ENCODE measurements at regions not wholly inside any gene's neighbourhood (a gene's known extent, or its start where the extent isn't known, plus 50 kb on each side); places are given as distances from the start of the nearest gene placed in this dataset.
A peak's percentile ranks its signal among the peaks of the same experiment; 100 is the strongest.

DNA sequence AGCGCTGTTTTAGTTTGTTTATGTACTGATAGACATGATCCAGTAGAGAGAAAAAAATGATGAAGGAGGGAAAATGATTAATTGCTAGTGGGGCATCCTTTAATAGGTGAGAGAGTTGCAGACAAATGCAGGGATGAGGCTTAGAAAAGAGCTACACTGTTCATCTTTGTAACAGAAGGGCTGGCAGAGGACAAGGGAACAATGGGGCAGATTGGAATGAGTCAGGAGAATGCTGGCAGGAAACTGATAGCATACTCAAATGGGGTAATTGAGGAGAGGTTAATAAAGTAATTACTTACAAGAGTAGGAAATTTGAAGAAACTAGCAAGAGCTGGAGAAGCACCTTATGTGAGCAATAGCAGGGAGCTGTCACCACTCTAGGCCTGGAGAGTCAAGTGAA, 170.9 kb downstream of the OXSM start:
- CTCF ChIA-PET (ENCODE audit: low intra/inter-chr PET ratio, low total read pairs), result no interaction called here
- WGBS (ENCODE audit: low lambda C conversion rate), result 3% methylated on average over 1 of the region's 1 CpG
- intact Hi-C loops (cut with micrococcal nuclease; ENCODE audit: unreplicated experiment) (no loop called here), in situ Hi-C loops (cut with HindIII; ENCODE audit: extremely low pct_ligation_motif_present, low pct_unique_long_range_greater_than_20kb) (no loop called here)
- no peak for TF ChIP-seq PAF1 (CRISPR knock-in tag; IDR thresholded peaks at IDR 0.05)
- TF ChIP-seq ZNF674 (CRISPR knock-in tag; IDR thresholded peaks at IDR 0.05; ENCODE audit: low read depth), result no peak
- TF ChIP-seq ZNF816 (CRISPR knock-in tag; IDR thresholded peaks at IDR 0.05; ENCODE audit: borderline replicate concordance), result no peak
- no peak for TF ChIP-seq MAZ (IDR thresholded peaks at IDR 0.05; ENCODE audit: borderline replicate concordance, low read depth, low read length)
- TF ChIP-seq MAZ (CRISPR knock-in tag; IDR thresholded peaks at IDR 0.05; ENCODE audit: low read depth), result no peak
- TF ChIP-seq ZNF598 (CRISPR knock-in tag; IDR thresholded peaks at IDR 0.05; ENCODE audit: borderline replicate concordance), result no peak
- H3K9ac ChIP-seq (ENCODE audit: insufficient read depth, low read depth, low read length), result no peak overlapping the region
- H4K20me1 ChIP-seq (ENCODE audit: insufficient read depth, low read length), result no peaks in the 10 kb centered on the region
- no peak overlapping the region for H2AFZ ChIP-seq (ENCODE audit: low read length)
- DNase-seq (ENCODE audit: low spot score) (no peak), ATAC-seq (no peak), FAIRE-seq (no peak)
- POLR2A ChIA-PET, result no interaction called here
- no peak overlapping the region for H3K27ac ChIP-seq (ENCODE audit: extremely low read length, insufficient read depth, low read length)
- H3K79me2 ChIP-seq (ENCODE audit: insufficient read depth, low read length), result no peaks in the 10 kb centered on the region
- H3K4me2 ChIP-seq (ENCODE audit: low read depth, low read length), result no peak overlapping the region
- H3K36me3 ChIP-seq (replicated peaks in 1 of 2; ENCODE audit: control insufficient read depth in 1 of 2, insufficient read depth in 2 of 2, low read length in 2 of 2), result no peaks in the 10 kb centered on the region
- no peaks in the 10 kb centered on the region for H3K27me3 ChIP-seq (ENCODE audit: control insufficient read depth in 1 of 2, insufficient read depth in 2 of 2, low read length in 2 of 2)
- H3K9me3 ChIP-seq (ENCODE audit: low read length), result no peaks in the 10 kb centered on the region
- no TSS peak for BruUV-seq (replicated peaks)
- no peak overlapping the region for H3K4me3 ChIP-seq (replicated peaks in 1 of 3; ENCODE audit: insufficient read depth in 1 of 3, low read depth in 2 of 3, low read length in 3 of 3)
- no peaks in the 10 kb centered on the region for H3K4me1 ChIP-seq (ENCODE audit: insufficient read depth, low read length)

- Histone ChIP-seq H3K27ac (ENCODE audit: extremely low read length, insufficient read depth, low read length) (no peak overlapping the region), H3K27me3 (ENCODE audit: control insufficient read depth in 1 of 2, insufficient read depth in 2 of 2, low read length in 2 of 2) (no peaks in the 10 kb centered on the region), H2AFZ (ENCODE audit: low read length) (no peak overlapping the region), H3K79me2 (ENCODE audit: insufficient read depth, low read length) (no peaks in the 10 kb centered on the region), H3K4me1 (ENCODE audit: insufficient read depth, low read length) (no peaks in the 10 kb centered on the region), H3K9ac (ENCODE audit: insufficient read depth, low read depth, low read length) (no peak overlapping the region), H3K4me2 (ENCODE audit: low read depth, low read length) (no peak overlapping the region), H3K36me3 (replicated peaks in 1 of 2; ENCODE audit: control insufficient read depth in 1 of 2, insufficient read depth in 2 of 2, low read length in 2 of 2) (no peaks in the 10 kb centered on the region), H3K9me3 (ENCODE audit: low read length) (no peaks in the 10 kb centered on the region), H4K20me1 (ENCODE audit: insufficient read depth, low read length) (no peaks in the 10 kb centered on the region), H3K4me3 (replicated peaks in 1 of 3; ENCODE audit: insufficient read depth in 1 of 3, low read depth in 2 of 3, low read length in 3 of 3) (no peak overlapping the region)
- whole genome bisulfite sequencing (ENCODE audit: low lambda C conversion rate), result 4% methylated on average over 4 of the region's 4 CpGs
- intact Hi-C loops (cut with micrococcal nuclease; ENCODE audit: unreplicated experiment), result loop anchor here (1.0 kb wide), 1 partner anchor 314 kb away; no protein-coding TSS in a partner anchor
- FAIRE-seq (peak; percentile 34), DNase-seq (ENCODE audit: low spot score) (peak; percentile 6), ATAC-seq (peak; percentile 86)
- TF ChIP-seq CTCF (CRISPR knock-in tag; IDR thresholded peaks at IDR 0.05) (peak; percentile 46), SMC3 (IDR thresholded peaks at IDR 0.05; ENCODE audit: low read length) (peak; percentile 24; the same call in 1 of the 2 replicates), CBX1 (IDR thresholded peaks at IDR 0.05; ENCODE audit: low read depth) (no peak), STAG1 (CRISPR knock-in tag; IDR thresholded peaks at IDR 0.05) (peak; percentile 31; the same call in 1 of the 2 replicates)
- in situ Hi-C loops (cut with HindIII; ENCODE audit: extremely low pct_ligation_motif_present, low pct_unique_long_range_greater_than_20kb), result no loop called here
- ChIA-PET POLR2A (no interaction called here), CTCF (ENCODE audit: low intra/inter-chr PET ratio, low total read pairs) (interaction anchor here (0.9 kb wide), 1 partner anchor 314 kb away, joined by 8 read pairs; no protein-coding TSS in a partner anchor)
- no TSS peak for BruUV-seq (replicated peaks)
These were observed 172.4 kb downstream of the OXSM start for GRCh38 chr3:25962255-25962654.

Data from HepG2 (cell line).